ENCODE measurements at regions not wholly inside any gene's neighbourhood (a gene's known extent, or its start where the extent isn't known, plus 50 kb on each side); places are given as distances from the start of the nearest gene placed in this dataset.

- TF ChIP-seq YY1 (IDR thresholded peaks at IDR 0.05) (no peak), CTCF (IDR thresholded peaks at IDR 0.05; ENCODE audit: low read depth, low read length, missing input control) (no peak)
Measured at GRCh38 chr5:155605920-155606319, 592.4 kb downstream of the KIF4B start.

Data from liver (tissue), 2 donors.